GM12878 (cell line): ENCODE measurements at regions not wholly inside any gene's neighbourhood (a gene's known extent, or its start where the extent isn't known, plus 50 kb on each side); places are given as distances from the start of the nearest gene placed in this dataset.

Experiments used
- CTCF ChIP-seq, 3 experiments: IDR thresholded peaks in 2 of 3; conservative IDR thresholded peaks in 1 of 3; 2 replicates each; pipeline ENCODE4 v1.5.1; 2011; ENCODE audit warnings: low read depth in 3 of 3, low read length in 3 of 3, mild to moderate bottlenecking in 3 of 3, control low read depth in 2 of 3, moderate library complexity in 2 of 3, inconsistent platforms in 1 of 3, mixed read lengths in 1 of 3; ENCODE audit not compliant: control insufficient read depth in 2 of 3, insufficient read depth in 1 of 3; ENCODE audit errors: extremely low read depth in 1 of 3
- FOS ChIP-seq: IDR thresholded peaks from 3 replicates; pipeline ENCODE4 v1.6.1; 2011; ENCODE audit warnings: borderline replicate concordance; ENCODE audit not compliant: insufficient read length; ENCODE audit errors: extremely low read depth
- SMC3 ChIP-seq: IDR thresholded peaks from 2 replicates; pipeline ENCODE4 v1.6.1; 2011; ENCODE audit warnings: low read length, improper control_type of control experiment, borderline replicate concordance
- SRF ChIP-seq, 2 experiments: IDR thresholded peaks; 2 replicates each; pipeline ENCODE4 v1.6.1; 2011; ENCODE audit warnings: low read depth in 2 of 2, low read length in 2 of 2, mild to moderate bottlenecking in 1 of 2, moderate library complexity in 1 of 2

- TF ChIP-seq CTCF (IDR thresholded peaks at IDR 0.05 in 2 of 3, conservative IDR thresholded peaks at IDR 0.05 in 1 of 3; ENCODE audit: control insufficient read depth in 2 of 3, extremely low read depth in 1 of 3, insufficient read depth in 1 of 3, low read depth in 3 of 3, low read length in 3 of 3): no peak
- no peak for TF ChIP-seq SRF (IDR thresholded peaks at IDR 0.05; ENCODE audit: low read depth in 2 of 2, low read length in 2 of 2)
- no peak for TF ChIP-seq FOS
- no peak for TF ChIP-seq SMC3
Measured at GRCh38 chr14:84975241-84975902, 554.6 kb upstream of the FLRT2 start.
